K562 (cell line): ENCODE measurements at regions not wholly inside any gene's neighbourhood (a gene's known extent, or its start where the extent isn't known, plus 50 kb on each side); places are given as distances from the start of the nearest gene placed in this dataset.

Source experiments
- ATAC-seq: fragments of 200-7000 bp; cut with Tn5 transposase; 3 replicates; pipeline ENCODE4 v1.9.1; 2020; ENCODE audit warnings: moderate library complexity
- BruUV-seq: library from RNA; stranded (reverse); fragments of 400-500 nt; replicated peaks from 2 replicates; lab custom pipeline; 2021; lab: Mats Ljungman, UMichigan
- CTCF ChIA-PET: fragments of 300-600 bp; formaldehyde crosslinking; extraction: SDS; loops from one replicate; lab custom pipeline; 2021; ENCODE audit warnings: low intra/inter-chr PET ratio; lab: Yijun Ruan, JAX
- POLR2A ChIA-PET: fragments of 300-600, 350-650 bp; sonication (Branson Sonifier 250); formaldehyde crosslinking; extraction: SDS; loops from one replicate; lab custom pipeline; 2021; ENCODE audit warnings: antibody characterized with exemption, inconsistent platforms; lab: Yijun Ruan, JAX
- DNase-seq, 4 experiments: peaks; one replicate each; pipeline versions ENCODE4 v3.0.0 to v3.0.0-alpha.2; 2011 to 2018; ENCODE audit warnings: low spot score in 3 of 4, mixed read lengths in 3 of 4; ENCODE audit errors: extremely low read depth in 1 of 4
- FAIRE-seq: peaks from 2 replicates; lab custom pipeline; 2011; peaks lifted over from hg19 to GRCh38; lab: Jason Lieb, UNC
- H2AFZ ChIP-seq: 2 replicates; pipeline ENCODE4 v1.6.0; 2011; ENCODE audit warnings: low read depth, low read length, control low read depth, inconsistent platforms
- H3K27ac ChIP-seq: fragments of 200-600 bp; 3 replicates; pipeline ENCODE4 v1.8.0; 2011; ENCODE audit warnings: low read depth, mild to moderate bottlenecking, control low read depth, inconsistent platforms, low read length, moderate library complexity, mixed read lengths; ENCODE audit errors: extremely low read depth
- H3K27me3 ChIP-seq, 2 experiments: fragments of 300-600 bp in 1 of 2; 2 replicates in 1 of 2; 3 replicates in 1 of 2; pipeline versions ENCODE4 v1.6.0 to v1.8.0; 2011; ENCODE audit warnings: inconsistent platforms in 2 of 2, low read length in 2 of 2, mild to moderate bottlenecking in 1 of 2, mixed read lengths in 1 of 2, moderate library complexity in 1 of 2; ENCODE audit not compliant: control insufficient read depth in 2 of 2, insufficient read depth in 2 of 2
- H3K36me3 ChIP-seq: fragments of 300-600 bp; 3 replicates; pipeline ENCODE4 v1.8.0; 2011; ENCODE audit warnings: mild to moderate bottlenecking, low read length, inconsistent platforms; ENCODE audit not compliant: control insufficient read depth, insufficient read depth
- H3K4me1 ChIP-seq, 2 experiments: fragments of 200-600 bp in 1 of 2; replicated peaks in 1 of 2; 2 replicates in 1 of 2; 3 replicates in 1 of 2; pipeline versions ENCODE4 v1.5.1 to v1.8.0; 2011; ENCODE audit warnings: inconsistent platforms in 2 of 2, low read length in 2 of 2, mild to moderate bottlenecking in 1 of 2, mixed read lengths in 1 of 2, moderate library complexity in 1 of 2; ENCODE audit not compliant: control insufficient read depth in 2 of 2, insufficient read depth in 2 of 2
- H3K4me2 ChIP-seq: 2 replicates; pipeline ENCODE4 v1.6.1; 2011; ENCODE audit warnings: low read length, control low read depth, inconsistent platforms, mixed read lengths; ENCODE audit not compliant: insufficient read depth
- H3K4me3 ChIP-seq: fragments of 200-600 bp; sonication (generic), shearing (Covaris generic); 2 replicates; pipeline ENCODE4 v1.5.1; 2016; ENCODE audit warnings: control low read depth, inconsistent platforms
- H3K79me2 ChIP-seq: fragments of 200-600 bp; 3 replicates; pipeline ENCODE4 v1.8.0; 2011; ENCODE audit warnings: low read length, inconsistent platforms; ENCODE audit not compliant: control insufficient read depth, insufficient read depth
- H3K9ac ChIP-seq, 2 experiments: 2 replicates each; pipeline versions ENCODE4 v1.6.0 to v1.6.1; 2011; ENCODE audit warnings: low read depth in 2 of 2, low read length in 2 of 2, control low read depth in 1 of 2, inconsistent platforms in 1 of 2, mild to moderate bottlenecking in 1 of 2, mixed read lengths in 1 of 2; ENCODE audit not compliant: insufficient read depth in 1 of 2
- H3K9me1 ChIP-seq: one replicate; pipeline ENCODE4 v1.6.0; 2011; ENCODE audit warnings: inconsistent platforms, mild to moderate bottlenecking, low read length, moderate library complexity; ENCODE audit not compliant: control insufficient read depth, insufficient read depth
- H3K9me3 ChIP-seq: replicated peaks from 2 replicates; pipeline ENCODE4 v1.5.1; 2011; ENCODE audit warnings: low read depth, low read length, inconsistent platforms; ENCODE audit not compliant: control insufficient read depth, insufficient read depth
- H4K20me1 ChIP-seq: replicated peaks from 2 replicates; pipeline ENCODE4 v1.6.1; 2011; ENCODE audit warnings: low read length, inconsistent platforms, mixed read lengths; ENCODE audit not compliant: control insufficient read depth, insufficient read depth
- CAMTA2 ChIP-seq: fragments of 250-450 bp; sonication (Bioruptor Pico); conservative IDR thresholded peaks from 2 replicates; pipeline ENCODE4 v1.5.1; 2022
- CBFA2T2 ChIP-seq: fragments of 450-650 bp; conservative IDR thresholded peaks from 2 replicates; pipeline ENCODE4 v1.6.1; 2017; ENCODE audit warnings: mild to moderate bottlenecking
- DEAF1 ChIP-seq: fragments of 450-650 bp; formaldehyde crosslinking; IDR thresholded peaks from 2 replicates; pipeline ENCODE4 v1.4.0; 2020; ENCODE audit warnings: mild to moderate bottlenecking, moderate library complexity
- DNMT1 ChIP-seq: fragments of 450-650 bp; IDR thresholded peaks from 2 replicates; pipeline ENCODE4 v1.6.1; 2016; ENCODE audit warnings: antibody characterized with exemption, mild to moderate bottlenecking
- ETV5 ChIP-seq: sonication (generic); formaldehyde crosslinking; IDR thresholded peaks from 2 replicates; pipeline ENCODE4 v1.4.0; 2020; ENCODE audit warnings: low read depth, mild to moderate bottlenecking, missing genetic modification reagents
- FOXK1 ChIP-seq: sonication (generic); formaldehyde crosslinking; IDR thresholded peaks from 2 replicates; pipeline ENCODE4 v1.8.0; 2022; ENCODE audit warnings: missing genetic modification reagents, mild to moderate bottlenecking, borderline replicate concordance
- GTF2B ChIP-seq: IDR thresholded peaks from 2 replicates; pipeline ENCODE4 v1.6.1; 2011; ENCODE audit not compliant: insufficient read length; ENCODE audit errors: extremely low read depth
- MXI1 ChIP-seq: IDR thresholded peaks from 2 replicates; pipeline ENCODE4 v1.6.1; 2011; ENCODE audit warnings: low read depth, mild to moderate bottlenecking, improper control_type of control experiment, low read length
- NEUROD1 ChIP-seq: fragments of 150-350 bp; IDR thresholded peaks from 2 replicates; pipeline ENCODE4 v1.6.1; 2014; ENCODE audit warnings: borderline replicate concordance, low read length, low read depth; ENCODE audit not compliant: partially characterized antibody
- RFX5 ChIP-seq: IDR thresholded peaks from 2 replicates; pipeline ENCODE4 v1.6.1; 2011; ENCODE audit warnings: low read depth, mild to moderate bottlenecking, improper control_type of control experiment, low read length
- SMAD3 ChIP-seq: fragments of 450-650 bp; formaldehyde crosslinking; conservative IDR thresholded peaks from 2 replicates; pipeline ENCODE4 v1.4.0; 2020; ENCODE audit warnings: mild to moderate bottlenecking
- SMARCA4 ChIP-seq: fragments of 450-650 bp; IDR thresholded peaks from 2 replicates; pipeline ENCODE4 v1.6.1; 2016
- TEAD4 ChIP-seq, 2 experiments: sonication (generic) in 1 of 2; formaldehyde crosslinking in 1 of 2; IDR thresholded peaks; 2 replicates each; pipeline versions ENCODE4 v1.6.1 to v1.8.0; 2012 to 2022; ENCODE audit warnings: borderline replicate concordance in 1 of 2, inconsistent platforms in 1 of 2, low read length in 1 of 2, mild to moderate bottlenecking in 1 of 2, missing genetic modification reagents in 1 of 2
- THRB ChIP-seq: fragments of 450-650 bp; formaldehyde crosslinking; conservative IDR thresholded peaks from 2 replicates; pipeline ENCODE4 v1.4.0; 2022; ENCODE audit warnings: mild to moderate bottlenecking, missing genetic modification characterization
- YY1 ChIP-seq, 3 experiments: IDR thresholded peaks; 2 replicates each; pipeline ENCODE4 v1.6.1; 2011; ENCODE audit warnings: low read length in 2 of 3, mild to moderate bottlenecking in 2 of 3, moderate library complexity in 2 of 3, borderline replicate concordance in 1 of 3, control low read depth in 1 of 3, low read depth in 1 of 3; ENCODE audit not compliant: insufficient read depth in 3 of 3, insufficient replicate concordance in 2 of 3, control insufficient read depth in 1 of 3, insufficient read length in 1 of 3; ENCODE audit errors: extremely low read depth in 1 of 3
- ZC3H8 ChIP-seq: fragments of 450-650 bp; IDR thresholded peaks from 2 replicates; pipeline ENCODE4 v1.6.1; 2017
- ZFX ChIP-seq: sonication (generic); formaldehyde crosslinking; IDR thresholded peaks from 2 replicates; pipeline ENCODE4 v1.8.0; 2022; ENCODE audit warnings: mild to moderate bottlenecking, missing genetic modification reagents, moderate library complexity
- ZHX1 ChIP-seq: fragments of 150-350 bp; conservative IDR thresholded peaks from 2 replicates; pipeline ENCODE4 v1.6.1; 2014; ENCODE audit warnings: low read length
- WGBS: fragments of 100-300 bp; shearing (Covaris generic); methylation state at CpG from one replicate; pipeline ENCODE4 v1.1.6; 2016; ENCODE audit warnings: low coverage, mixed read lengths; ENCODE audit not compliant: insufficient coverage; ENCODE audit errors: missing lambda C conversion rate; 5-methylcytosine and 5-hydroxymethylcytosine counted together
- in situ Hi-C: fragments of 300-500 bp; cut with MboI; formaldehyde crosslinking; loops from 4 replicates; pipeline ENCODE4 v1.15.0; 2018; ENCODE audit warnings: inconsistent platforms, mixed read lengths
- intact Hi-C: fragments of 100-400 bp; cut with micrococcal nuclease; formaldehyde crosslinking; loops from 2 replicates; pipeline ENCODE4 v1.14.2; 2022

- H3K27me3 ChIP-seq: no peaks in the 10 kb centered on the region
- TF ChIP-seq CBFA2T2 (no peak), ETV5 (CRISPR knock-in tag) (no peak), YY1 (IDR thresholded peaks at IDR 0.05; ENCODE audit: borderline replicate concordance in 1 of 3, control insufficient read depth in 1 of 3, extremely low read depth in 1 of 3, insufficient read depth in 3 of 3, insufficient read length in 1 of 3, insufficient replicate concordance in 2 of 3, low read depth in 1 of 3, low read length in 2 of 3) (no peak), GTF2B (no peak), DNMT1 (no peak), SMAD3 (CRISPR knock-in tag) (no peak), TEAD4 (IDR thresholded peaks at IDR 0.05; ENCODE audit: low read length) (no peak), TEAD4 (CRISPR knock-in tag; IDR thresholded peaks at IDR 0.05; ENCODE audit: borderline replicate concordance) (no peak), DEAF1 (CRISPR knock-in tag) (no peak), ZHX1 (no peak), NEUROD1 (no peak), SMARCA4 (no peak), THRB (CRISPR knock-in tag) (no peak), RFX5 (no peak), CAMTA2 (CRISPR knock-in tag) (no peak), MXI1 (no peak), ZC3H8 (no peak), FOXK1 (CRISPR knock-in tag) (no peak), ZFX (CRISPR knock-in tag) (no peak)
These were observed 94.5 kb upstream of the FER start for GRCh38 chr5:108653201-108653600.

More at GRCh38 chr5:108653201-108653600, 94.5 kb upstream of the FER start:
- no peak overlapping the region for H3K4me2 ChIP-seq
- no peaks in the 10 kb centered on the region for H4K20me1 ChIP-seq
- intact Hi-C loops: no loop called here
- no peaks in the 10 kb centered on the region for H3K79me2 ChIP-seq
- H3K36me3 ChIP-seq: no peaks in the 10 kb centered on the region
- H3K9ac ChIP-seq: no peak overlapping the region
- DNase-seq (no peak), FAIRE-seq (no peak), ATAC-seq (no peak)
- no peak overlapping the region for H3K4me3 ChIP-seq
- no TSS peak for BruUV-seq
- H3K27ac ChIP-seq: no peak overlapping the region
- no peaks in the 10 kb centered on the region for H3K9me3 ChIP-seq
- no peak overlapping the region for H2AFZ ChIP-seq
- no peaks in the 10 kb centered on the region for H3K4me1 ChIP-seq
- CTCF ChIA-PET: no interaction called here
- in situ Hi-C loops: no loop called here
- POLR2A ChIA-PET: no interaction called here
- no peaks in the 10 kb centered on the region for H3K9me1 ChIP-seq
- WGBS: 0% methylated on average over 1 of the region's 1 CpG
